Kidney epithelial cell (primary cell): ENCODE measurements at regions not wholly inside any gene's neighbourhood (a gene's known extent, or its start where the extent isn't known, plus 50 kb on each side); places are given as distances from the start of the nearest gene placed in this dataset.

Experiments
- DNase-seq: peaks from one replicate; pipeline ENCODE4 v3.0.0-alpha.2; 2010; ENCODE audit warnings: low read depth
- H3K27me3 ChIP-seq: 2 replicates; pipeline ENCODE4 v1.6.0; 2011; ENCODE audit warnings: low read length; ENCODE audit not compliant: control insufficient read depth, insufficient read depth
- H3K36me3 ChIP-seq: 2 replicates; pipeline ENCODE4 v1.5.1; 2011; ENCODE audit warnings: low read length; ENCODE audit not compliant: control insufficient read depth, insufficient read depth
- H3K4me3 ChIP-seq: 2 replicates; pipeline ENCODE4 v1.5.1; 2011; ENCODE audit warnings: low read depth, mild to moderate bottlenecking, control low read depth, low read length
- TF ChIP-seq, protein P1 (sequence below): IDR thresholded peaks from 2 replicates; pipeline ENCODE4 v1.5.1; 2011; ENCODE audit warnings: mild to moderate bottlenecking, moderate library complexity, low read length, control low read depth, inconsistent platforms; ENCODE audit not compliant: insufficient read depth, poor library complexity, severe bottlenecking

DNA sequence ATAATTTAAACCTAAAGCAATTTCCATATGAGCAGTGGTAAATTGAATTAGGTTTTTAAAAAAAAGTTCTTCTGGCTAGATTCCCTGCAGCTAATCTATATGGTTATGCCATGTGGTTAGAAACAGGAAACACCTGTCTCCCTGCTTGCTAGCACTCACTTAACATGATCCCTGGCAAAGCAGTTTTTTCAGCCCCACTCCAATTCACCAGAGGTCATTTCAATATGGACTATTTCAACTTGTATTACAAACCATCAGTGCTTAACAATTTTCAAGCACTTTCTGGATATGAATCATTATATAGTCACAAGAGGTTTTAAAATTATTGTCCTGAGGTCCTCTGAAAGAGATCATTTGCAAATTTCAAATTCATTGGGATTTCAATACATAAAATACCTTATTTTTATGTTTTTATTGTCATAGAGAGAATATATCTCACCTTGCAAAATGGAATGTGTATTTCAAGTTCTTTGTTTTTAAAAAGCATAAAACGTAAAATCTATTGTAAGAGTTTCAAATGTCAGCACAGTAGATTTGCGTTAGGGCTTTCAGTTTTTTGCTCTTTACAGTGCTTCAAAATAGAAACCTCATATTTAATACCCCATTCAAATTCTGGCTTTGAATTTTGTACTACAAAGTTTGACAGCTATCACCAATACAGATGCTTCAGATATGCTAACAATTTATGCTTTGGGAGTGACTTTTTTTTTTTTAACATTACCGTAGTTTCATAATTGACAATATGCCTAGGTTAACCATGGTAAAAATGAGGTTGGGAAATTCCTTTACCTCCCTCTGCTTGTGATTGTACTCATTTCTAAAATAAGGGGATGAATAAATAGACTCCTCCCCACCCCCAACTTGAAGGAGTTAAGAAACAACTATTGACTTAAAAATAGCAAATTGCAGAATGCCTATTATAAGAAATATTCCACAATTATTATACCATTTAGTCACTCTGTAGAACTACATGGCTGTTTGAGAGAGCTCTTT lies 117.5 kb upstream of the HGF start:
- Histone ChIP-seq H3K4me3 (no peak overlapping the region), H3K36me3 (no peaks in the 10 kb centered on the region), H3K27me3 (no peaks in the 10 kb centered on the region)
- TF ChIP-seq, protein P1, sequence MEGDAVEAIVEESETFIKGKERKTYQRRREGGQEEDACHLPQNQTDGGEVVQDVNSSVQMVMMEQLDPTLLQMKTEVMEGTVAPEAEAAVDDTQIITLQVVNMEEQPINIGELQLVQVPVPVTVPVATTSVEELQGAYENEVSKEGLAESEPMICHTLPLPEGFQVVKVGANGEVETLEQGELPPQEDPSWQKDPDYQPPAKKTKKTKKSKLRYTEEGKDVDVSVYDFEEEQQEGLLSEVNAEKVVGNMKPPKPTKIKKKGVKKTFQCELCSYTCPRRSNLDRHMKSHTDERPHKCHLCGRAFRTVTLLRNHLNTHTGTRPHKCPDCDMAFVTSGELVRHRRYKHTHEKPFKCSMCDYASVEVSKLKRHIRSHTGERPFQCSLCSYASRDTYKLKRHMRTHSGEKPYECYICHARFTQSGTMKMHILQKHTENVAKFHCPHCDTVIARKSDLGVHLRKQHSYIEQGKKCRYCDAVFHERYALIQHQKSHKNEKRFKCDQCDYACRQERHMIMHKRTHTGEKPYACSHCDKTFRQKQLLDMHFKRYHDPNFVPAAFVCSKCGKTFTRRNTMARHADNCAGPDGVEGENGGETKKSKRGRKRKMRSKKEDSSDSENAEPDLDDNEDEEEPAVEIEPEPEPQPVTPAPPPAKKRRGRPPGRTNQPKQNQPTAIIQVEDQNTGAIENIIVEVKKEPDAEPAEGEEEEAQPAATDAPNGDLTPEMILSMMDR, result no peak
- no peak for DNase-seq

DNA sequence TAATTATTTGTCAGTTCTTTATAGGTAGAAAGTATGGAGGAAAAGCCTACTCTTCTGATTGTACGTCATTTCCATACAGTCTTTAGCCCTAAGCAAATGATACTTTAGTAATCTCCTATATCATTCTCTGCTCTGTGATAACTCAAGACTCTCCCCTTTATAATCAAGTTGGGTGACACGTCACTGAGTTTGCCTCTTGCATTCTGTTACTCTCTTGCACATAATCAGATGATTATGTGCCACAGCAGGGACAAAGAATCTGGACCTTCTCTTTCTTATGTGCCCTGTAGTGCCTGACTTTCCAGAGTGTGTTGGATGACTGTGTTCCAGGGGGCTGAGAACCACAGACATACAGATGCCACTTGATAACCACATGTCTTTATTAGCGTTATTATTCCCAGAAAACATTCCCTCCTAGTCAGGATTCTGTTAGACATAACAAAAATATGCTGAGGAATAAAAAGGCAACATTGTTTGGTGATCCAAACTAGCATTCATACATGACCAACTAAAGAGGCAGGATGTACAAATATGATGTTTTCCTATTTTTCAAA lies 116.4 kb upstream of the HGF start:
- TF ChIP-seq, protein P1, result no peak
- Histone ChIP-seq H3K27me3 (no peaks in the 10 kb centered on the region), H3K4me3 (no peak overlapping the region), H3K36me3 (no peaks in the 10 kb centered on the region)
- DNase-seq, result no peak

DNA sequence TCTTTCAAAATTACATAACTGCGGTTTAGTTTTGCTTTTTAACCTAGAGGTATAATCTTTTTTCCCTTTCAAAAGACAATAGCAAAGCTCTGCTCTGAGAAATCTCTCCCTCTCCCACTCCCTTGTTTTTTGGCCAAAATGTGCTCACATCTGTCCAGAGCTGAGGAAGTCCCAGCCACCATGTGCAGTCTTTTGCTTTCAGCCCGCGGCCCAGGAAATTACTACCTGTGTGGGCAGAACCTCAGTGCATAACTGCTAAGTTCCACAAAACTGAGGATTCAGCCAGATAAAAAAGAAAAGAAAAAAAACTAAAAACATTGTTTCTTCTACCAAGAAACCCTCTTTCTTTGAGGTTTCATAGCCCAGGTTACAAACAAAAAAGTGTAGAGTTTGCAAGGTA lies 115.0 kb upstream of the HGF start:
- Histone ChIP-seq H3K4me3 (no peak overlapping the region), H3K36me3 (no peaks in the 10 kb centered on the region), H3K27me3 (no peaks in the 10 kb centered on the region)
- no peak for DNase-seq
- TF ChIP-seq, protein P1, result no peak

DNA sequence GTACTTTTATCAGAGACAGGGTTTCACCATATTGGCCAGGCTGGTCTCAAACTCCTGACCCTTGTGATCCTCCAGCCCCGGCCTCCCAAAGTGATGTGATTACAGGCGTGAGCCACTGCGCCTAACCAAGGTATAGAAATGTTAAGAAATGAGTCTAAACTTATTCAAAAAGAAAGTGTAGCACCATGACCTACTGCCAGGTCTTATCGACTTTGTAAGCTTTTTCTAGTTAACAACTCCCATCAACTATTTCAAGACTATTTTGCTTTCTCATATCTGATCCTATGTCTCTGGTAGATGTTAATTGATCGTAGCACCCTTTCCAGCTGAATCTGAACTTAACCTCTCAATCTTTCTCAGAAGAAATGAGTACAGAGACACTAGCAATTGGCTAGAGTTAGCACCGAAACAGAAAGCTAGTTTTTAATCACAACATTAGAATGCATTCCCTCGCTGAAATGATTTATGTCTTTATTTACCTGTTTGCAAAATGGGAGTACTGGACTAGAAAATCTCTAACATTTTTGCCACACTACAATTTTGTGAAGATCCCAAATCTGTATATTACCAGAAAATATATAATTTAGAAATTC lies 114.0 kb upstream of the HGF start:
- H3K27me3 ChIP-seq, result no peaks in the 10 kb centered on the region
- no peaks in the 10 kb centered on the region for H3K36me3 ChIP-seq
- no peak for DNase-seq
- TF ChIP-seq, protein P1, result no peak
- no peak overlapping the region for H3K4me3 ChIP-seq

DNA sequence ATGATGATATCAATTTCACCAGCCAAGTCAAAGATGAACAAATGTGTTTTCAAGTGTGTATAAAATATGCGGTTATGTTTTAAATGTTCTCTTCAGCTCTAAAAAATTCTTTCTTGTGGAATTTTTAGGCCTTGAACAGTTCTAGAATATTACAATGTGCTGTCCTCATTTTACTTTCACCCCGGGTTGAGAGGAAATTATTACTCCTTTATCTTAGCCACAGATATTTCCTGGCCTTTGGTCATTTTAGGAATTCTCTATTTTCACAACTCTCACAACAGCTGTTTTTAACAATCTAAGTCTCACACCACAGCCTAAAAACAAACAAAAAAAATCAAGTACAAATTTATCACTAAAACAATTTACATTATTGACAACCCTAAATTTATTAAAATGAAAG lies 112.2 kb upstream of the HGF start:
- Histone ChIP-seq H3K36me3 (no peaks in the 10 kb centered on the region), H3K4me3 (no peak overlapping the region), H3K27me3 (no peaks in the 10 kb centered on the region)
- DNase-seq, result no peak
- TF ChIP-seq, protein P1, result no peak
